HL-60 (cell line): ENCODE measurements at regions not wholly inside any gene's neighbourhood (a gene's known extent, or its start where the extent isn't known, plus 50 kb on each side); places are given as distances from the start of the nearest gene placed in this dataset.

Source experiments
- DNase-seq, 2 experiments: peaks; one replicate each; pipeline ENCODE4 v3.0.0-alpha.2; 2010 to 2020; ENCODE audit warnings: low read depth in 1 of 2, low spot score in 1 of 2
- H3K27ac ChIP-seq: fragments of 250-450 bp; sonication (Bioruptor Pico); replicated peaks from 2 replicates; pipeline ENCODE4 v1.5.1; 2020; ENCODE audit warnings: mild to moderate bottlenecking, moderate library complexity
- H3K27me3 ChIP-seq: fragments of 250-450 bp; sonication (Bioruptor Pico); 2 replicates; pipeline ENCODE4 v1.5.1; 2021; ENCODE audit warnings: mild to moderate bottlenecking, moderate library complexity; ENCODE audit not compliant: insufficient read depth, poor library complexity, severe bottlenecking
- H3K4me3 ChIP-seq: replicated peaks from 2 replicates; pipeline ENCODE4 v1.5.1; 2011; ENCODE audit warnings: mild to moderate bottlenecking, control low read depth, low read length; ENCODE audit not compliant: insufficient read depth
- CTCF ChIP-seq: IDR thresholded peaks from one replicate; pipeline ENCODE4 v1.5.1; 2011; ENCODE audit warnings: low read length, control low read depth, inconsistent platforms; ENCODE audit not compliant: insufficient read depth
- GABPA ChIP-seq: IDR thresholded peaks from 2 replicates; pipeline ENCODE4 v1.6.1; 2012; ENCODE audit warnings: low read depth
- POLR2AphosphoS5 ChIP-seq: IDR thresholded peaks from 2 replicates; pipeline ENCODE4 v1.6.1; 2012; ENCODE audit warnings: low read depth
- REST ChIP-seq: IDR thresholded peaks from 2 replicates; pipeline ENCODE4 v1.6.1; 2012; ENCODE audit warnings: low read depth; ENCODE audit not compliant: insufficient replicate concordance
- SPI1 ChIP-seq: IDR thresholded peaks from 2 replicates; pipeline ENCODE4 v1.6.1; 2012; ENCODE audit warnings: low read depth, mild to moderate bottlenecking, borderline replicate concordance

- Histone ChIP-seq H3K4me3 (no peak overlapping the region), H3K27me3 (peaks cover 2% of the 10 kb centered on the region), H3K27ac (no peak overlapping the region)
- DNase-seq = no peak
- TF ChIP-seq REST = no peak
- TF ChIP-seq POLR2AphosphoS5 = no peak
- no peak for TF ChIP-seq CTCF
- TF ChIP-seq GABPA = no peak
- no peak for TF ChIP-seq SPI1
These were observed 122.3 kb upstream of the ZNF536 start for GRCh38 chr19:30249911-30250310.

GRCh38 chr19:30252214-30252613 is 120.0 kb upstream of the ZNF536 start:
- H3K4me3 ChIP-seq = no peak overlapping the region
- H3K27ac ChIP-seq = no peak overlapping the region
- peaks cover 5% of the 10 kb centered on the region for H3K27me3 ChIP-seq
- no peak for DNase-seq
- no peak for TF ChIP-seq REST
- TF ChIP-seq GABPA = no peak
- no peak for TF ChIP-seq SPI1
- no peak for TF ChIP-seq CTCF
- no peak for TF ChIP-seq POLR2AphosphoS5

- Histone ChIP-seq H3K27me3 (peaks cover 5% of the 10 kb centered on the region), H3K27ac (no peak overlapping the region), H3K4me3 (no peak overlapping the region)
- TF ChIP-seq SPI1 = no peak
- no peak for DNase-seq
These were observed 118.6 kb upstream of the ZNF536 start for GRCh38 chr19:30253581-30253996.

GRCh38 chr19:30254158-30254557 is 118.0 kb upstream of the ZNF536 start:
- Histone ChIP-seq H3K27me3 (peaks cover 5% of the 10 kb centered on the region), H3K27ac (no peak overlapping the region), H3K4me3 (no peak overlapping the region)
- no peak for TF ChIP-seq REST
- no peak for TF ChIP-seq SPI1
- TF ChIP-seq GABPA = no peak
- no peak for TF ChIP-seq CTCF
- TF ChIP-seq POLR2AphosphoS5 = no peak
- DNase-seq = no peak
